H9 (cell line): ENCODE measurements at regions not wholly inside any gene's neighbourhood (a gene's known extent, or its start where the extent isn't known, plus 50 kb on each side); places are given as distances from the start of the nearest gene placed in this dataset.
A peak's percentile ranks its signal among the peaks of the same experiment; 100 is the strongest.

Experiments
- DNase-seq: peaks from one replicate; pipeline ENCODE4 v3.0.0-alpha.2; 2017
- H2AFZ ChIP-seq: one replicate; pipeline ENCODE4 v1.6.1; 2013; ENCODE audit warnings: mild to moderate bottlenecking, low read length, control low read depth, moderate library complexity
- H2AK5ac ChIP-seq: 2 replicates; pipeline ENCODE4 v1.6.1; 2013; ENCODE audit warnings: low read length, control low read depth, mixed read lengths; ENCODE audit not compliant: insufficient read length
- H2BK120ac ChIP-seq: one replicate; pipeline ENCODE4 v1.6.1; 2013; ENCODE audit warnings: low read depth, mild to moderate bottlenecking, low read length, control low read depth, inconsistent platforms; ENCODE audit not compliant: poor library complexity, severe bottlenecking
- H2BK12ac ChIP-seq: 2 replicates; pipeline ENCODE4 v1.6.1; 2013; ENCODE audit warnings: low read length, control low read depth, mixed read lengths, low read depth; ENCODE audit not compliant: insufficient read length
- H2BK15ac ChIP-seq: 2 replicates; pipeline ENCODE4 v1.6.1; 2013; ENCODE audit warnings: low read depth, low read length, control low read depth
- H2BK20ac ChIP-seq: one replicate; pipeline ENCODE4 v1.6.1; 2013; ENCODE audit warnings: low read depth, mild to moderate bottlenecking, low read length, control low read depth, inconsistent platforms; ENCODE audit not compliant: poor library complexity, severe bottlenecking
- H2BK5ac ChIP-seq: 2 replicates; pipeline ENCODE4 v1.6.1; 2013; ENCODE audit warnings: low read length, control low read depth, mixed read lengths; ENCODE audit not compliant: insufficient read length
- H3K14ac ChIP-seq: 2 replicates; pipeline ENCODE4 v1.6.1; 2013; ENCODE audit warnings: low read length, control low read depth; ENCODE audit not compliant: insufficient read depth
- H3K18ac ChIP-seq: 2 replicates; pipeline ENCODE4 v1.6.1; 2013; ENCODE audit warnings: low read depth, mild to moderate bottlenecking, mixed read lengths, low read length, control low read depth; ENCODE audit not compliant: insufficient read length
- H3K23ac ChIP-seq: 2 replicates; pipeline ENCODE4 v1.6.1; 2013; ENCODE audit warnings: low read length, control low read depth, mixed read lengths, low read depth; ENCODE audit not compliant: insufficient read length
- H3K23me2 ChIP-seq: 2 replicates; pipeline ENCODE4 v1.6.1; 2013; ENCODE audit warnings: low read depth, mild to moderate bottlenecking, mixed read lengths, low read length, control low read depth; ENCODE audit not compliant: insufficient read length, poor library complexity, severe bottlenecking
- H3K27ac ChIP-seq: 2 replicates; pipeline ENCODE4 v1.5.1; 2013; ENCODE audit warnings: low read length, control low read depth, mixed read lengths, low read depth; ENCODE audit not compliant: insufficient read length
- H3K27me3 ChIP-seq: 2 replicates; pipeline ENCODE4 v1.6.1; 2013; ENCODE audit warnings: low read length, control low read depth, inconsistent platforms; ENCODE audit not compliant: insufficient read depth
- H3K4ac ChIP-seq: 2 replicates; pipeline ENCODE4 v1.6.1; 2013; ENCODE audit warnings: low read depth, mild to moderate bottlenecking, control low read depth, inconsistent platforms, low read length, moderate library complexity
- H3K4me1 ChIP-seq: 2 replicates; pipeline ENCODE4 v1.6.1; 2013; ENCODE audit warnings: low read length, control low read depth, inconsistent platforms; ENCODE audit not compliant: insufficient read depth
- H3K4me2 ChIP-seq: 2 replicates; pipeline ENCODE4 v1.6.1; 2013; ENCODE audit warnings: low read length, control low read depth, mixed read lengths; ENCODE audit not compliant: insufficient read length, insufficient read depth
- H3K56ac ChIP-seq: 2 replicates; pipeline ENCODE4 v1.6.1; 2013; ENCODE audit warnings: low read depth, mild to moderate bottlenecking, mixed read lengths, low read length, control low read depth; ENCODE audit not compliant: insufficient read length
- H3K79me1 ChIP-seq: 2 replicates; pipeline ENCODE4 v1.6.1; 2013; ENCODE audit warnings: low read depth, mild to moderate bottlenecking, moderate library complexity, low read length, control low read depth, inconsistent platforms; ENCODE audit not compliant: insufficient read depth, poor library complexity, severe bottlenecking
- H3K79me2 ChIP-seq: 2 replicates; pipeline ENCODE4 v1.6.1; 2013; ENCODE audit warnings: low read length, control low read depth, inconsistent platforms; ENCODE audit not compliant: insufficient read depth
- H3K9ac ChIP-seq: 2 replicates; pipeline ENCODE4 v1.6.1; 2013; ENCODE audit warnings: low read length, control low read depth, mixed read lengths; ENCODE audit not compliant: insufficient read length; ENCODE audit errors: extremely low read depth
- H3K9me3 ChIP-seq: one replicate; pipeline ENCODE4 v1.6.1; 2013; ENCODE audit warnings: low read depth, low read length, inconsistent platforms; ENCODE audit not compliant: control insufficient read depth
- H3T11ph ChIP-seq: one replicate; pipeline ENCODE4 v1.6.1; 2013; ENCODE audit warnings: mild to moderate bottlenecking, low read length, control low read depth, inconsistent platforms
- H4K20me1 ChIP-seq: one replicate; pipeline ENCODE4 v1.6.1; 2013; ENCODE audit not compliant: control insufficient read depth, insufficient read length, insufficient read depth
- H4K5ac ChIP-seq: 2 replicates; pipeline ENCODE4 v1.6.1; 2013; ENCODE audit warnings: low read depth, mild to moderate bottlenecking, mixed read lengths, low read length, control low read depth; ENCODE audit not compliant: insufficient read length
- H4K8ac ChIP-seq: replicated peaks from 2 replicates; pipeline ENCODE4 v1.6.1; 2013; ENCODE audit warnings: low read length, control low read depth, mixed read lengths, low read depth; ENCODE audit not compliant: insufficient read length
- H4K91ac ChIP-seq: 2 replicates; pipeline ENCODE4 v1.6.1; 2013; ENCODE audit warnings: low read depth, mild to moderate bottlenecking, moderate library complexity, mixed read lengths, low read length, control low read depth; ENCODE audit not compliant: insufficient read length
- H3K27ac Mint-ChIP-seq, 3 experiments: 2 replicates in 2 of 3; 3 replicates in 1 of 3; pipeline ENCODE4 v1.8.0; 2020 to 2021; ENCODE audit warnings: mixed read lengths in 3 of 3, mild to moderate bottlenecking in 1 of 3, moderate library complexity in 1 of 3
- H3K27me3 Mint-ChIP-seq: 2 replicates; pipeline ENCODE4 v1.8.0; 2021; ENCODE audit warnings: low read depth, mild to moderate bottlenecking, moderate library complexity, mixed read lengths
- H3K36me3 Mint-ChIP-seq, 3 experiments: 2 replicates in 2 of 3; 3 replicates in 1 of 3; pipeline ENCODE4 v1.8.0; 2020 to 2021; ENCODE audit warnings: low read depth in 3 of 3, mixed read lengths in 3 of 3; ENCODE audit not compliant: insufficient read depth in 1 of 3
- H3K4me1 Mint-ChIP-seq, 2 experiments: 2 replicates each; pipeline ENCODE4 v1.8.0; 2020; ENCODE audit warnings: mixed read lengths in 2 of 2
- H3K4me3 Mint-ChIP-seq, 2 experiments: 2 replicates in 1 of 2; 3 replicates in 1 of 2; pipeline ENCODE4 v1.8.0; 2020 to 2021; ENCODE audit warnings: mild to moderate bottlenecking in 2 of 2, mixed read lengths in 2 of 2, moderate library complexity in 1 of 2
- H3K9me3 Mint-ChIP-seq, 2 experiments: 2 replicates in 1 of 2; 3 replicates in 1 of 2; pipeline ENCODE4 v1.8.0; 2020; ENCODE audit warnings: mild to moderate bottlenecking in 2 of 2, mixed read lengths in 2 of 2, moderate library complexity in 1 of 2
- WGBS: extraction: QIAGEN DNeasy Blood & Tissue Kit; methylation state at CpG from one replicate; pipeline ENCODE4 v1.1.7; 2013; ENCODE audit warnings: missing lambda C conversion rate, low lambda C conversion rate, mixed read lengths; ENCODE audit not compliant: insufficient read length; ENCODE audit errors: extremely low coverage; 5-methylcytosine and 5-hydroxymethylcytosine counted together
- TF ChIP-seq, protein P1 (sequence below): fragments of 200-600 bp; sonication (generic); conservative IDR thresholded peaks from 3 replicates; pipeline ENCODE4 v1.8.0; 2021; ENCODE audit warnings: antibody characterized with exemption, mild to moderate bottlenecking

DNA sequence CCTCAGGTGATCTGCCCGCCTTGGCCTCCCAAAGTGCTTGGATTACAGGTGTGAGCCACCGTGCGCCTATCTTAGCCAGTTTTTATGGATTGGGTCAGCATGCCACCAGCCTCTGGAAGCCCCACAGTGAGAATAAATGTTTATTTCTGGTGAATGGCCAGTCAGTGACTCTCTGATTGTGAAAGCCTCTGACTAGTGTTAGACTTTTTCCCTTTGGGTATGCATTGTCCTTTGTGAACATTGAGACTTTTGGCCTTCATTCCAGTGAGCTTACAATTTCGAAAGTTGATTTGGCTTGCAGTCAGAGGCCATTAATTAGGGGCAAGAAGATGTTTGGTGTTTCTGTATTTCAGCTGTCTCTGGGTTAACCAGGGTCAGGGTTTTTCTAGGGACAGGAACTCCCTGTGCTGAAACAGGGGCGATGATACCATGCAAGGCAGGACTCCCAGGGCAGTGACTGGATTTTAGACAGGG lies 274.5 kb upstream of the C2CD4B start:
- Histone ChIP-seq H4K91ac (no peak overlapping the region), H4K8ac (no peak overlapping the region), H3K4ac (no peak overlapping the region), H3K4me1 (no peaks in the 10 kb centered on the region), H3K27ac (no peak overlapping the region), H3K9ac (no peak overlapping the region), H3K23ac (no peak overlapping the region), H3K79me1 (no peaks in the 10 kb centered on the region), H3K9me3 (no peaks in the 10 kb centered on the region), H3K27me3 (no peaks in the 10 kb centered on the region), H4K5ac (no peak overlapping the region), H2BK12ac (no peak overlapping the region), H2BK120ac (no peak overlapping the region), H2AK5ac (no peak overlapping the region), H2AFZ (no peak overlapping the region), H2BK5ac (no peak overlapping the region), H2BK20ac (no peak overlapping the region), H2BK15ac (no peak overlapping the region), H3K4me2 (no peak overlapping the region), H4K20me1 (no peaks in the 10 kb centered on the region), H3K79me2 (no peaks in the 10 kb centered on the region), H3T11ph (no peak overlapping the region), H3K14ac (no peak overlapping the region), H3K18ac (no peak overlapping the region), H3K23me2 (no peaks in the 10 kb centered on the region), H3K56ac (no peak overlapping the region)
- H3K4me3 Mint-ChIP-seq, result no peak overlapping the region
- 0 out of 7 replicates have a peak, but pooled peaks cover 0 to 3% (median 0%) of the 10 kb centered on the region in 3 experiments for H3K36me3 Mint-ChIP-seq
- DNase-seq, result no peak
- H3K9me3 Mint-ChIP-seq, result peaks cover 0 to 2% of the 10 kb centered on the region in 2 experiments; a peak in 1 of 5 replicates
- no peaks in the 10 kb centered on the region for H3K27me3 Mint-ChIP-seq
- TF ChIP-seq, protein P1, sequence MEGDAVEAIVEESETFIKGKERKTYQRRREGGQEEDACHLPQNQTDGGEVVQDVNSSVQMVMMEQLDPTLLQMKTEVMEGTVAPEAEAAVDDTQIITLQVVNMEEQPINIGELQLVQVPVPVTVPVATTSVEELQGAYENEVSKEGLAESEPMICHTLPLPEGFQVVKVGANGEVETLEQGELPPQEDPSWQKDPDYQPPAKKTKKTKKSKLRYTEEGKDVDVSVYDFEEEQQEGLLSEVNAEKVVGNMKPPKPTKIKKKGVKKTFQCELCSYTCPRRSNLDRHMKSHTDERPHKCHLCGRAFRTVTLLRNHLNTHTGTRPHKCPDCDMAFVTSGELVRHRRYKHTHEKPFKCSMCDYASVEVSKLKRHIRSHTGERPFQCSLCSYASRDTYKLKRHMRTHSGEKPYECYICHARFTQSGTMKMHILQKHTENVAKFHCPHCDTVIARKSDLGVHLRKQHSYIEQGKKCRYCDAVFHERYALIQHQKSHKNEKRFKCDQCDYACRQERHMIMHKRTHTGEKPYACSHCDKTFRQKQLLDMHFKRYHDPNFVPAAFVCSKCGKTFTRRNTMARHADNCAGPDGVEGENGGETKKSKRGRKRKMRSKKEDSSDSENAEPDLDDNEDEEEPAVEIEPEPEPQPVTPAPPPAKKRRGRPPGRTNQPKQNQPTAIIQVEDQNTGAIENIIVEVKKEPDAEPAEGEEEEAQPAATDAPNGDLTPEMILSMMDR, result no peak
- H3K27ac Mint-ChIP-seq, result peak overlapping the region in 1 of 3 experiments; percentile 1; a peak in 1 of 7 replicates
- no peaks in the 10 kb centered on the region for H3K4me1 Mint-ChIP-seq
- no CpG with 5 or more reads among the region's 5 CpGs for WGBS
